H9 (cell line): ENCODE measurements at regions not wholly inside any gene's neighbourhood (a gene's known extent, or its start where the extent isn't known, plus 50 kb on each side); places are given as distances from the start of the nearest gene placed in this dataset.

Experiments
- DNase-seq: peaks from one replicate; pipeline ENCODE4 v3.0.0-alpha.2; 2017
- H2AFZ ChIP-seq: one replicate; pipeline ENCODE4 v1.6.1; 2013; ENCODE audit warnings: mild to moderate bottlenecking, low read length, control low read depth, moderate library complexity
- H2AK5ac ChIP-seq: 2 replicates; pipeline ENCODE4 v1.6.1; 2013; ENCODE audit warnings: low read length, control low read depth, mixed read lengths; ENCODE audit not compliant: insufficient read length
- H2BK120ac ChIP-seq: one replicate; pipeline ENCODE4 v1.6.1; 2013; ENCODE audit warnings: low read depth, mild to moderate bottlenecking, low read length, control low read depth, inconsistent platforms; ENCODE audit not compliant: poor library complexity, severe bottlenecking
- H2BK12ac ChIP-seq: 2 replicates; pipeline ENCODE4 v1.6.1; 2013; ENCODE audit warnings: low read length, control low read depth, mixed read lengths, low read depth; ENCODE audit not compliant: insufficient read length
- H2BK15ac ChIP-seq: 2 replicates; pipeline ENCODE4 v1.6.1; 2013; ENCODE audit warnings: low read depth, low read length, control low read depth
- H2BK20ac ChIP-seq: one replicate; pipeline ENCODE4 v1.6.1; 2013; ENCODE audit warnings: low read depth, mild to moderate bottlenecking, low read length, control low read depth, inconsistent platforms; ENCODE audit not compliant: poor library complexity, severe bottlenecking
- H2BK5ac ChIP-seq: 2 replicates; pipeline ENCODE4 v1.6.1; 2013; ENCODE audit warnings: low read length, control low read depth, mixed read lengths; ENCODE audit not compliant: insufficient read length
- H3K14ac ChIP-seq: 2 replicates; pipeline ENCODE4 v1.6.1; 2013; ENCODE audit warnings: low read length, control low read depth; ENCODE audit not compliant: insufficient read depth
- H3K18ac ChIP-seq: 2 replicates; pipeline ENCODE4 v1.6.1; 2013; ENCODE audit warnings: low read depth, mild to moderate bottlenecking, mixed read lengths, low read length, control low read depth; ENCODE audit not compliant: insufficient read length
- H3K23ac ChIP-seq: 2 replicates; pipeline ENCODE4 v1.6.1; 2013; ENCODE audit warnings: low read length, control low read depth, mixed read lengths, low read depth; ENCODE audit not compliant: insufficient read length
- H3K23me2 ChIP-seq: 2 replicates; pipeline ENCODE4 v1.6.1; 2013; ENCODE audit warnings: low read depth, mild to moderate bottlenecking, mixed read lengths, low read length, control low read depth; ENCODE audit not compliant: insufficient read length, poor library complexity, severe bottlenecking
- H3K27ac ChIP-seq: 2 replicates; pipeline ENCODE4 v1.5.1; 2013; ENCODE audit warnings: low read length, control low read depth, mixed read lengths, low read depth; ENCODE audit not compliant: insufficient read length
- H3K27me3 ChIP-seq: 2 replicates; pipeline ENCODE4 v1.6.1; 2013; ENCODE audit warnings: low read length, control low read depth, inconsistent platforms; ENCODE audit not compliant: insufficient read depth
- H3K4ac ChIP-seq: 2 replicates; pipeline ENCODE4 v1.6.1; 2013; ENCODE audit warnings: low read depth, mild to moderate bottlenecking, control low read depth, inconsistent platforms, low read length, moderate library complexity
- H3K4me1 ChIP-seq: 2 replicates; pipeline ENCODE4 v1.6.1; 2013; ENCODE audit warnings: low read length, control low read depth, inconsistent platforms; ENCODE audit not compliant: insufficient read depth
- H3K4me2 ChIP-seq: 2 replicates; pipeline ENCODE4 v1.6.1; 2013; ENCODE audit warnings: low read length, control low read depth, mixed read lengths; ENCODE audit not compliant: insufficient read length, insufficient read depth
- H3K56ac ChIP-seq: 2 replicates; pipeline ENCODE4 v1.6.1; 2013; ENCODE audit warnings: low read depth, mild to moderate bottlenecking, mixed read lengths, low read length, control low read depth; ENCODE audit not compliant: insufficient read length
- H3K79me1 ChIP-seq: 2 replicates; pipeline ENCODE4 v1.6.1; 2013; ENCODE audit warnings: low read depth, mild to moderate bottlenecking, moderate library complexity, low read length, control low read depth, inconsistent platforms; ENCODE audit not compliant: insufficient read depth, poor library complexity, severe bottlenecking
- H3K79me2 ChIP-seq: 2 replicates; pipeline ENCODE4 v1.6.1; 2013; ENCODE audit warnings: low read length, control low read depth, inconsistent platforms; ENCODE audit not compliant: insufficient read depth
- H3K9ac ChIP-seq: 2 replicates; pipeline ENCODE4 v1.6.1; 2013; ENCODE audit warnings: low read length, control low read depth, mixed read lengths; ENCODE audit not compliant: insufficient read length; ENCODE audit errors: extremely low read depth
- H3K9me3 ChIP-seq: one replicate; pipeline ENCODE4 v1.6.1; 2013; ENCODE audit warnings: low read depth, low read length, inconsistent platforms; ENCODE audit not compliant: control insufficient read depth
- H3T11ph ChIP-seq: one replicate; pipeline ENCODE4 v1.6.1; 2013; ENCODE audit warnings: mild to moderate bottlenecking, low read length, control low read depth, inconsistent platforms
- H4K20me1 ChIP-seq: one replicate; pipeline ENCODE4 v1.6.1; 2013; ENCODE audit not compliant: control insufficient read depth, insufficient read length, insufficient read depth
- H4K5ac ChIP-seq: 2 replicates; pipeline ENCODE4 v1.6.1; 2013; ENCODE audit warnings: low read depth, mild to moderate bottlenecking, mixed read lengths, low read length, control low read depth; ENCODE audit not compliant: insufficient read length
- H4K8ac ChIP-seq: replicated peaks from 2 replicates; pipeline ENCODE4 v1.6.1; 2013; ENCODE audit warnings: low read length, control low read depth, mixed read lengths, low read depth; ENCODE audit not compliant: insufficient read length
- H4K91ac ChIP-seq: 2 replicates; pipeline ENCODE4 v1.6.1; 2013; ENCODE audit warnings: low read depth, mild to moderate bottlenecking, moderate library complexity, mixed read lengths, low read length, control low read depth; ENCODE audit not compliant: insufficient read length
- H3K27ac Mint-ChIP-seq, 3 experiments: 2 replicates in 2 of 3; 3 replicates in 1 of 3; pipeline ENCODE4 v1.8.0; 2020 to 2021; ENCODE audit warnings: mixed read lengths in 3 of 3, mild to moderate bottlenecking in 1 of 3, moderate library complexity in 1 of 3
- H3K27me3 Mint-ChIP-seq: 2 replicates; pipeline ENCODE4 v1.8.0; 2021; ENCODE audit warnings: low read depth, mild to moderate bottlenecking, moderate library complexity, mixed read lengths
- H3K36me3 Mint-ChIP-seq, 3 experiments: 2 replicates in 2 of 3; 3 replicates in 1 of 3; pipeline ENCODE4 v1.8.0; 2020 to 2021; ENCODE audit warnings: low read depth in 3 of 3, mixed read lengths in 3 of 3; ENCODE audit not compliant: insufficient read depth in 1 of 3
- H3K4me1 Mint-ChIP-seq, 2 experiments: 2 replicates each; pipeline ENCODE4 v1.8.0; 2020; ENCODE audit warnings: mixed read lengths in 2 of 2
- H3K4me3 Mint-ChIP-seq, 2 experiments: 2 replicates in 1 of 2; 3 replicates in 1 of 2; pipeline ENCODE4 v1.8.0; 2020 to 2021; ENCODE audit warnings: mild to moderate bottlenecking in 2 of 2, mixed read lengths in 2 of 2, moderate library complexity in 1 of 2
- H3K9me3 Mint-ChIP-seq, 2 experiments: 2 replicates in 1 of 2; 3 replicates in 1 of 2; pipeline ENCODE4 v1.8.0; 2020; ENCODE audit warnings: mild to moderate bottlenecking in 2 of 2, mixed read lengths in 2 of 2, moderate library complexity in 1 of 2
- CTCF ChIP-seq: fragments of 200-600 bp; sonication (generic); conservative IDR thresholded peaks from 3 replicates; pipeline ENCODE4 v1.8.0; 2021; ENCODE audit warnings: antibody characterized with exemption, mild to moderate bottlenecking
- WGBS: extraction: QIAGEN DNeasy Blood & Tissue Kit; methylation state at CpG from one replicate; pipeline ENCODE4 v1.1.7; 2013; ENCODE audit warnings: missing lambda C conversion rate, low lambda C conversion rate, mixed read lengths; ENCODE audit not compliant: insufficient read length; ENCODE audit errors: extremely low coverage; 5-methylcytosine and 5-hydroxymethylcytosine counted together

- Histone ChIP-seq H3K56ac (no peak overlapping the region), H2AFZ (no peak overlapping the region), H4K8ac (no peak overlapping the region), H3K27me3 (no peaks in the 10 kb centered on the region), H3K4me2 (no peak overlapping the region), H4K5ac (no peak overlapping the region), H4K91ac (no peak overlapping the region), H3K18ac (no peak overlapping the region), H3K4ac (no peak overlapping the region), H3K79me1 (no peaks in the 10 kb centered on the region), H3K4me1 (no peaks in the 10 kb centered on the region), H3K27ac (no peak overlapping the region), H3T11ph (no peak overlapping the region), H2BK12ac (no peak overlapping the region), H3K23ac (no peak overlapping the region), H2AK5ac (no peak overlapping the region), H3K9me3 (no peaks in the 10 kb centered on the region), H2BK5ac (no peak overlapping the region), H2BK120ac (no peak overlapping the region), H3K23me2 (no peaks in the 10 kb centered on the region), H2BK20ac (no peak overlapping the region), H3K79me2 (no peaks in the 10 kb centered on the region), H3K14ac (no peak overlapping the region), H4K20me1 (no peaks in the 10 kb centered on the region), H3K9ac (no peak overlapping the region), H2BK15ac (no peak overlapping the region)
- peak; percentile 90 for TF ChIP-seq CTCF
- H3K27me3 Mint-ChIP-seq, result peaks cover 22% of the 10 kb centered on the region
- no peaks in the 10 kb centered on the region for H3K36me3 Mint-ChIP-seq
- H3K4me3 Mint-ChIP-seq, result no peak overlapping the region
- WGBS, result no CpG with 5 or more reads among the region's 14 CpGs
- no peaks in the 10 kb centered on the region for H3K9me3 Mint-ChIP-seq
- 0 out of 4 replicates have a peak, but pooled peaks cover 0 to 2% of the 10 kb centered on the region in 2 experiments for H3K4me1 Mint-ChIP-seq
- no peak overlapping the region for H3K27ac Mint-ChIP-seq
- peak; percentile 68 for DNase-seq
Observed at GRCh38 chr7:35519971-35520809, 174.7 kb downstream of the HERPUD2 start.
